ENCODE measurements at regions not wholly inside any gene's neighbourhood (a gene's known extent, or its start where the extent isn't known, plus 50 kb on each side); places are given as distances from the start of the nearest gene placed in this dataset.

- TF ChIP-seq CTCF (IDR thresholded peaks at IDR 0.05; ENCODE audit: insufficient read depth, low read depth, low read length) = no peak
- no peak for TF ChIP-seq EZH2 (IDR thresholded peaks at IDR 0.05; ENCODE audit: insufficient read depth, low read length)
Observed at GRCh38 chr5:98041661-98042060, 731.8 kb upstream of the RGMB start.
